ENCODE measurements at regions not wholly inside any gene's neighbourhood (a gene's known extent, or its start where the extent isn't known, plus 50 kb on each side); places are given as distances from the start of the nearest gene placed in this dataset.
"Not testable (repeated sequence)": the region's sequence is repeated elsewhere in the genome, so short reads cannot be mapped to it uniquely, and the experiment has no call there.

- DNase-seq, result no peak
Observed at GRCh38 chr13:79860791-79861190, 379.8 kb downstream of the NDFIP2 start.

- no peak for DNase-seq
Observed at GRCh38 chr13:79859756-79860155, 378.8 kb downstream of the NDFIP2 start.

- no peak for DNase-seq
Observed at GRCh38 chr13:79853251-79853650, 372.3 kb downstream of the NDFIP2 start.

DNA sequence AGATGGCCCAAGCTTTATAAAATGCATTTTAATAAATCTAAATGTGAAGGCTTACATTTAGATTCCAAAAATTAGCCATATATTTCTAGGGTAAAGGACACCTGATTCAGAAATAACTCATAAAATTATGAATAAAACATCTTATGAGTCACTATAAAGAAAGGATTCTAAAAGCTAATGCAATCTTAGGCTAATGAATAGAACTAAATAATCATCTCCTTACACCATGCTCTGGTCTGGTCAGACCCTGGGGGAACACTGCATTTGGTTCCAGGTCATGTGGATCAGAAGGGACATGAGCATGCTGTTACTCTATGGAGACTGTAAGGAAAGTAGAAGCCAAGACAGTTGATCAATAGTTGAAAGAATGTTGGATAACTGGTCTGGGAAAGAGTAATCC lies 370.4 kb downstream of the NDFIP2 start:
- DNase-seq, result no peak

- no peak for DNase-seq
Observed at GRCh38 chr13:79847882-79848592, 367.1 kb downstream of the NDFIP2 start.

- DNase-seq, result no peak
Observed at GRCh38 chr13:79846386-79846785, 365.4 kb downstream of the NDFIP2 start.

- DNase-seq, result no peak
Observed at GRCh38 chr13:79837741-79838450, 356.9 kb downstream of the NDFIP2 start.

DNA sequence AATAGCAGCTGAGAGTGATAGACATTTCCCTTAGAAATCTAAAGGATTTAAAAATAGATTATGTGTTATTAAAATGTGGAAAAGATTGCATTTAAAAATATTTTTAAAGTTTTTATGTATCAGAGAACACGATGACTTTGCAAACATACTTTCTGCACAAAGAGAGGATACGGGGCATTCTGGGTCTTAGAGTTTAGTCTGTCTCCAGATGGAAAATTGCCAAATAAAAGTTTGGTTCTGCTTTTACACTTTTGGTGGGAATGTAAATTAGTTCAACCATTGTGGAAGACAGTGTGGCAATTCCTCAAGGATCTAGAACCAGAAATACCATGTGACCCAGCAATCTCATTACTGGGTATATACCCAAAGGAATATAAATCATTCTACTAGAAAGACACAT lies 355.2 kb downstream of the NDFIP2 start:
- not testable (repeated sequence) for DNase-seq

- DNase-seq, result no peak
Observed at GRCh38 chr13:79834876-79835275, 353.9 kb downstream of the NDFIP2 start.

- no peak for DNase-seq
Observed at GRCh38 chr13:79833991-79834390, 353.0 kb downstream of the NDFIP2 start.

DNA sequence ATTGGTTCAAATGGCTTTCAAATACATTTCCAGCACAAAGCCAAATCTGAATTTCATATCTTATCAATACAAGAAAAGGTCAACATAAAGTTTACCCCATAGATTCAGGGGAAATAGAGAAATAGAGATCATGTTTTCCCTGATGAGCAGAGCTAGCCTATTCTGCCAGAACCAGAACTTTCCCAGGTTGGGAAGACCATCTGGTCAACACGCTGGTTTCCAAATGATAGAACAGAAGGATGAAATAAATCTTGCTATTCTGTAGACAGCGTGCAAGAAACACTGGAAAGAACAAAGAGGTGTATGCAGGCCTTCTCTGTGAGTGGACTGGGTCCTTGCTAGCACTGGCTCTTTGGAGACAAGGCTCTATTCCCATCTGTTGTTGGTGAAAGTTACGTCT lies 350.6 kb downstream of the NDFIP2 start:
- no peak for DNase-seq

GRCh38 chr13:79830945-79831344 lies 350.0 kb downstream of the NDFIP2 start:
- no peak for DNase-seq

DNA sequence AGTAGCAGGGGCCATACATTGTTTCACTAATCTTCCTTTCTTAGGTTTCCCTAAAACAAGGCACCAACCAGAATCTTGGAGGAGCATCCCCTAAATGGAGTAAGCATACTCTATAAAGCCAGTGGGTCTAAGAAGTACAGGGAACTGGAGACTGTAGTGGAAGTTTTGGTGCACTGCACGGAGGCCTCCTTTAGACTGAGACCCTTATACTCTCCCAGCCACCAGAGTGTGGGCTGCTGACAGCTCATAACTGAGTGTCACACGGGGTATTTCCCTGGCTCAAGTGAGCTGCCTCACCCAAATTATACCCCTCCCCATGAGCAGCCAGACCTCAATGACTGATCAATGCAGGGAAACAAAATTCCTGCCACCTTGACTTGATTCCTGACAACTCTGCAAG lies 349.5 kb downstream of the NDFIP2 start:
- no peak for DNase-seq

- DNase-seq, result no peak
Observed at GRCh38 chr13:79829880-79830279, 348.9 kb downstream of the NDFIP2 start.

GRCh38 chr13:79825959-79826358 lies 345.0 kb downstream of the NDFIP2 start:
- no peak for DNase-seq

GRCh38 chr13:79815041-79815440 lies 334.1 kb downstream of the NDFIP2 start:
- no peak for DNase-seq

DNA sequence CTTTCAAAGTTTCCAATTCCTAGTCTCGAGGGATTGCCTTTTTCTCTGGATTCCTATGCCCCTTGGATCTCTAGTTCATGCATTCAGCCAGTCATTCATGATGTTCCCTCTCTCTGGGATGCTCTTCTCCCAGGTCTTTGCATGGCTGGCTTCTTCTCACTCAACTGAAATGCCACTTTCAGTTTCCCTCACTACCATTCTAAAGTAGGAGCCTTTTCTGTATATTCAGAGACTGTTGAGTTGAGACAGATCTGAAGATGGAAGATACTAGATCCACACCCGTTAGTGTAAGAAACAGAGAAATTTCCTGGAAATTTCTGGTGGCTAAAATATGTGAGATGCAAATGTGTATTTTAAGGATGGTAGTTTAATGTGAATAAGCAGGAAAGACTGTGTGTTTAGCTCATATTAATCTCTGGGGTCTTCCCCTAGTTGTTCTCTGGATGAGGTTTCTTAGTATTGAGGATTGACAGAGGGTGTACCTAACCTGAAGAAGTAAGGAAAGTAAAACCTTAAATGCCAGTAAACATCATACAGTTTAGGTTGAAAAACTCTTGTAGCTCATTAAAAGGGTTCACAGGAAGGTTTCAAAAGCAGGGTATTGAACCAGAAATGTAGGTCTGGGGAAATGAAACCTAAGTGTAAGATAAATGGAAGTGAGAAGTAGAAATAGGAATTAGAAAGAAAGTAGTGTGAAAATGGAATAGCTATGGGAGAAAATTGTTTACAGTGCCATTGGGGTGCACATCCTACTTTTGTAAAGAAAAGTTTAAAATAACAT lies 331.3 kb downstream of the NDFIP2 start:
- peak; percentile 79 for DNase-seq

DNA sequence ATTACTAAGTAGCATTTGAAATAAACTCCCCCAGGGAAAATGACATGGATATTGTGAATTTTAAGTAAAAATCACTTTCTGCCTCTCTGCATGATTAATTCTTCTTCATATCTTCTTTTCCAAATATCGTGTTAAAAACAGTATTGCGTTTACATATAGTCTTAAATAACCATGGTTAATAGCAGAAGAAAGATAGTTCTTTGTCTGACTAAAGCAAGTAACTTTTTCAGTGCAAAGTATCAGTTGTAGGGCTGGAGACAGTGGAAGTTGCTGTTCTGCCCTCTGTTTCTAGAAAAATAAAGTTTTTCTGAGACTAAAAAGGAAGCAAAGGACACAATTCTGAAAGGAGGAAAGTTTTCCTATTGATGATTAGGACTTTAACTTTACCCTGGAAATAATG lies 330.2 kb downstream of the NDFIP2 start:
- no peak for DNase-seq

DNA sequence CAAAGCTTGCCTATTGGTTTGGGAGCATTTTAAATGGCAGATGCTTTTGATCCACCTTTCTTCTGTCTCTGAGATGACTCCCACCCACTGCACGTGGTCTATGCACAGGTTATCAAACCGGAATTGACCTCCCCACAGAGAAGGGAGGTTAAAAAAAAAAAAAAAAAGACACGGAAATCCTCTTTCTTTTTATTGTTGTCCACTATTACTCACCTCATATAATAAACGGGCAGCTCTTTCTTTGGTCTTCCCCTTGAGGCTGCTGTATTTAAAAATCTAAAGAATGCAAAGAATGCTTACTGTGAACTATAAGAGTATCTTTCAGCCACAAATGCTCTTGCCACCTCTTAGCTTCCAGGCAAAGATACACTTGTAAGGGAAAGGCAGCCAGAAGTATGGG lies 329.7 kb downstream of the NDFIP2 start:
- DNase-seq, result no peak

- DNase-seq, result no peak
Observed at GRCh38 chr13:79810018-79810417, 329.1 kb downstream of the NDFIP2 start.

GRCh38 chr13:79808475-79808874 lies 327.5 kb downstream of the NDFIP2 start:
- no peak for DNase-seq

DNA sequence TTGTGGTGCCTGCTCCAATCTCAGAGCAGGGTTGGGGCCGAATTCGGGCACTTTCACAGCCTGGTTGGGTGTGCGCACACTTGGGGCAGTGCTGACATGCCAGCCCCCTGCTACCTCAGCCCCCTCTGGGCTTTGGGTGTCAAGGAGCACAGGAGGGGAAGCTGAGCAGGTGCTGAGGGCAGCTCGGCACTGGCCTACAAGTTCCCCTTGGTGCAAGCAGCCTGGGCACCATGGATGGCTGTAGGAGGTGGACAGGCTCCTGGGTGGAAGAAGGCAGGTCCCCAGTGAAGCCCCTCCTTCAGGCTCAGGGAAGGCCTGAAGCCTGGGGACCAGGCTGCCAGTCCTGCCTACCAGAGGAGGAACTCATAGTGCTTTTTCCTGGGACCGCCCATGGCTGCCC lies 326.6 kb downstream of the NDFIP2 start:
- no peak for DNase-seq

DNA sequence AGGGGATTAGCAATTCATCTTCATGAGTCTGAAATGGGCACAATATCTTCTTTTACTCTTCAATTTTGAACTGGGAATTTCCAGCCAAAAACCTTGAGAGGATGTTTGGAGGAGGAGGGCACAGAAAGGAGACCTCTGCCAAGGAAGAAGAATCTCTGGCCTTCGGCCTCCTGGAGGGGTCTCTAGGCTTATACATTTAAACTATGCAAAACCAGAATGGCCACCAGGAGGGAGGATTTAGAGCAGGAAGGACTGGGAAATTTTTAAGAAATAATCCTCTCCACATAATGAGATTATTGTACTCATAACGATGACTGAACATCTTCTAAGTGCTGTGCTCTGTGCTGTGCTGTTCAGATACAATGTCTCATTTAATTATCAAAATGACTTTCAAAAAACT lies 325.9 kb downstream of the NDFIP2 start:
- DNase-seq, result no peak

DNA sequence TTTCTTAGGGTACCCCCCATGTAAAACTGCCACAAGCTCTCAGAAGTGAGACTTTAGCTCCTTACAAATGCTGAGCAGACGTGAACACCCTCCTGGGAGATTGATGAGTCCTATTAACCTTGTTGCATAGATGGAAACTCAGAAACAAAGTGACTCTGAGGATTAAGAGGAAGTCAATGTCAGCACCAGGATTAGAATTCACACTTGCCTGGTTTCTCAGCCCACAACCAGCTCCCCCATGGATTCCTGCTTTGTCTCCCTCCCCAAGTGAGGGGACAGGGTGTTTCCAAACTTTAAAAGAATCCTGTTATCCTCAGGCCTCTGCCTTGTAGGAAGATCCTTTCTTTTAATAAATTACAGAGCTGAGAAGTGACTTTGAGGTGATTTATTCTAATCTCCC lies 324.4 kb downstream of the NDFIP2 start:
- DNase-seq, result peak; percentile 47
